ENCODE measurements at regions not wholly inside any gene's neighbourhood (a gene's known extent, or its start where the extent isn't known, plus 50 kb on each side); places are given as distances from the start of the nearest gene placed in this dataset.

GRCh38 chr7:23941551-23941950, 231.5 kb downstream of the STK31 start:
- no peaks in the 10 kb centered on the region for H3K36me3 ChIP-seq (ENCODE audit: insufficient read depth, low read length)
- H3K4me2 ChIP-seq (ENCODE audit: low read length) = no peak overlapping the region
- no peak overlapping the region for H3K4me3 ChIP-seq (ENCODE audit: low read length)
- no peak overlapping the region for H3K9ac ChIP-seq (ENCODE audit: low read length)
- H3K79me2 ChIP-seq (replicated peaks; ENCODE audit: insufficient read depth, low read length) = no peaks in the 10 kb centered on the region
- no peak for TF ChIP-seq CTCF (IDR thresholded peaks at IDR 0.05; ENCODE audit: poor library complexity, severe bottlenecking)
- no peak for TF ChIP-seq REST (IDR thresholded peaks at IDR 0.05; ENCODE audit: borderline replicate concordance)
- no peak for TF ChIP-seq MXI1 (conservative IDR thresholded peaks at IDR 0.05; ENCODE audit: poor library complexity, severe bottlenecking)
- TF ChIP-seq RAD21 (conservative IDR thresholded peaks at IDR 0.05) = no peak
- H3K9me3 ChIP-seq (ENCODE audit: low read length) = no peaks in the 10 kb centered on the region
- no peaks in the 10 kb centered on the region for H3K9me2 ChIP-seq (ENCODE audit: insufficient read depth, low read length)
- no peaks in the 10 kb centered on the region for H4K20me1 ChIP-seq (ENCODE audit: insufficient read depth)
- H3K27me3 ChIP-seq (ENCODE audit: insufficient read depth, low read depth, low read length) = no peaks in the 10 kb centered on the region
- H3F3A ChIP-seq (ENCODE audit: insufficient read depth, low read length, poor library complexity, severe bottlenecking) = no peaks in the 10 kb centered on the region
- H2AFZ ChIP-seq (ENCODE audit: low read depth, low read length) = no peak overlapping the region
- H3K27ac ChIP-seq (ENCODE audit: low read length) = no peak overlapping the region

GRCh38 chr7:23942032-23942431, 232.0 kb downstream of the STK31 start:
- Histone ChIP-seq H3K9me2 (ENCODE audit: insufficient read depth, low read length) (no peaks in the 10 kb centered on the region), H3K36me3 (ENCODE audit: insufficient read depth, low read length) (no peaks in the 10 kb centered on the region), H3K79me2 (replicated peaks; ENCODE audit: insufficient read depth, low read length) (no peaks in the 10 kb centered on the region), H3K9me3 (ENCODE audit: low read length) (peaks cover 4% of the 10 kb centered on the region), H2AFZ (ENCODE audit: low read depth, low read length) (no peak overlapping the region), H3K4me3 (ENCODE audit: low read length) (no peak overlapping the region), H3K9ac (ENCODE audit: low read length) (no peak overlapping the region), H3K4me2 (ENCODE audit: low read length) (no peak overlapping the region), H3K27ac (ENCODE audit: low read length) (no peak overlapping the region), H3F3A (ENCODE audit: insufficient read depth, low read length, poor library complexity, severe bottlenecking) (no peaks in the 10 kb centered on the region), H4K20me1 (ENCODE audit: insufficient read depth) (no peaks in the 10 kb centered on the region), H3K27me3 (ENCODE audit: insufficient read depth, low read depth, low read length) (no peaks in the 10 kb centered on the region)
- TF ChIP-seq REST (IDR thresholded peaks at IDR 0.05; ENCODE audit: borderline replicate concordance) (no peak), EZH2 (IDR thresholded peaks at IDR 0.05; ENCODE audit: borderline replicate concordance, insufficient read depth, low read length, poor library complexity, severe bottlenecking) (no peak)
